H1 (cell line): ENCODE measurements at regions not wholly inside any gene's neighbourhood (a gene's known extent, or its start where the extent isn't known, plus 50 kb on each side); places are given as distances from the start of the nearest gene placed in this dataset.

Experiments used
- CTCF ChIA-PET: fragments of 300-600 bp; sonication (Branson Sonifier 250); formaldehyde crosslinking; loops from one replicate; lab custom pipeline; 2021; ENCODE audit not compliant: partially characterized antibody; lab: Charles Lee
- POLR2A ChIA-PET: fragments of 300-600 bp; sonication (Branson Sonifier 250); formaldehyde crosslinking; loops from one replicate; lab custom pipeline; 2021; ENCODE audit warnings: inconsistent platforms; ENCODE audit not compliant: partially characterized antibody; lab: Charles Lee
- DNase-seq, 2 experiments: peaks; one replicate each; pipeline versions ENCODE4 v3.0.0 to v3.0.0-alpha.2; 2010 to 2022; ENCODE audit warnings: low spot score in 2 of 2, low read depth in 1 of 2, mixed read lengths in 1 of 2
- FAIRE-seq: peaks from 2 replicates; lab custom pipeline; 2011; peaks lifted over from hg19 to GRCh38; lab: Jason Lieb, UNC
- H2AFZ ChIP-seq: 2 replicates; pipeline ENCODE4 v1.8.1; 2012; ENCODE audit warnings: low read length, inconsistent platforms
- H2AK5ac ChIP-seq: 2 replicates; pipeline ENCODE4 v1.6.1; 2013; ENCODE audit warnings: low read depth, low read length
- H2BK120ac ChIP-seq: replicated peaks from 2 replicates; pipeline ENCODE3; 2013; ENCODE audit warnings: low read depth, low read length, inconsistent platforms
- H2BK12ac ChIP-seq: 2 replicates; pipeline ENCODE4 v1.6.1; 2013; ENCODE audit warnings: low read depth, low read length
- H2BK15ac ChIP-seq: 2 replicates; pipeline ENCODE4 v1.6.1; 2013; ENCODE audit warnings: low read length
- H2BK20ac ChIP-seq: 2 replicates; pipeline ENCODE4 v1.6.1; 2013; ENCODE audit warnings: low read length
- H2BK5ac ChIP-seq: 2 replicates; pipeline ENCODE4 v1.6.1; 2013; ENCODE audit warnings: low read depth, low read length
- H3K14ac ChIP-seq: 2 replicates; pipeline ENCODE4 v1.6.1; 2013; ENCODE audit warnings: inconsistent platforms; ENCODE audit not compliant: insufficient read length
- H3K18ac ChIP-seq: 2 replicates; pipeline ENCODE4 v1.6.1; 2013; ENCODE audit warnings: low read length; ENCODE audit errors: extremely low read depth
- H3K23ac ChIP-seq: 2 replicates; pipeline ENCODE4 v1.6.1; 2013; ENCODE audit warnings: inconsistent platforms; ENCODE audit not compliant: insufficient read length
- H3K23me2 ChIP-seq: 2 replicates; pipeline ENCODE4 v1.6.1; 2013; ENCODE audit warnings: low read depth, low read length
- H3K27ac ChIP-seq: 2 replicates; pipeline ENCODE4 v1.6.1; 2011; ENCODE audit warnings: low read depth, low read length, inconsistent platforms
- H3K27me3 ChIP-seq, 4 experiments: replicated peaks in 1 of 4; 1 replicate in 1 of 4; 2 replicates in 3 of 4; pipeline versions ENCODE4 v1.6.1 to v1.8.1; 2011 to 2013; ENCODE audit warnings: low read length in 3 of 4, mild to moderate bottlenecking in 3 of 4, inconsistent platforms in 2 of 4, mixed read lengths in 2 of 4, moderate library complexity in 1 of 4; ENCODE audit not compliant: control insufficient read depth in 3 of 4, insufficient read depth in 3 of 4; ENCODE audit errors: extremely low read depth in 1 of 4
- H3K36me3 ChIP-seq, 4 experiments: 2 replicates each; pipeline versions ENCODE4 v1.6.1 to v1.8.1; 2011 to 2013; ENCODE audit warnings: mild to moderate bottlenecking in 4 of 4, low read length in 3 of 4, moderate library complexity in 2 of 4, control low read depth in 1 of 4, inconsistent platforms in 1 of 4; ENCODE audit not compliant: insufficient read depth in 4 of 4, control insufficient read depth in 2 of 4
- H3K4ac ChIP-seq: replicated peaks from 2 replicates; pipeline ENCODE3; 2013; ENCODE audit warnings: low read length, low read depth, mixed read lengths, inconsistent platforms; ENCODE audit not compliant: insufficient read length
- H3K4me1 ChIP-seq, 4 experiments: replicated peaks in 1 of 4; 1 replicate in 1 of 4; 2 replicates in 3 of 4; pipeline versions ENCODE4 v1.6.1 to v1.8.1; 2011 to 2013; ENCODE audit warnings: low read length in 3 of 4, inconsistent platforms in 2 of 4, mixed read lengths in 1 of 4; ENCODE audit not compliant: insufficient read depth in 4 of 4, control insufficient read depth in 3 of 4
- H3K4me2 ChIP-seq, 2 experiments: 2 replicates each; pipeline versions ENCODE4 v1.6.1 to v1.8.1; 2011 to 2013; ENCODE audit warnings: low read depth in 2 of 2, low read length in 2 of 2, control low read depth in 1 of 2, inconsistent platforms in 1 of 2, mild to moderate bottlenecking in 1 of 2; ENCODE audit not compliant: insufficient read depth in 1 of 2
- H3K4me3 ChIP-seq, 4 experiments: fragments of 200-600, 300-600 bp in 1 of 4; sonication (generic), shearing (Covaris generic), sonication (Bioruptor Twin) in 1 of 4; 2 replicates each; pipeline versions ENCODE4 v1.5.1 to v1.8.1; 2011 to 2016; ENCODE audit warnings: low read length in 4 of 4, low read depth in 3 of 4, control low read depth in 2 of 4, inconsistent platforms in 2 of 4, mild to moderate bottlenecking in 2 of 4, mixed read lengths in 1 of 4, moderate library complexity in 1 of 4; ENCODE audit not compliant: insufficient read depth in 2 of 4; ENCODE audit errors: extremely low read depth in 1 of 4
- H3K56ac ChIP-seq: replicated peaks from 2 replicates; pipeline ENCODE3; 2013; ENCODE audit warnings: low read depth, mild to moderate bottlenecking, mixed read lengths, low read length, inconsistent platforms; ENCODE audit not compliant: insufficient read length
- H3K79me1 ChIP-seq: 2 replicates; pipeline ENCODE4 v1.6.1; 2013; ENCODE audit warnings: low read depth, low read length, control low read depth
- H3K79me2 ChIP-seq, 2 experiments: 2 replicates each; pipeline versions ENCODE4 v1.6.1 to v1.8.1; 2012 to 2013; ENCODE audit warnings: low read length in 2 of 2, mild to moderate bottlenecking in 2 of 2, inconsistent platforms in 1 of 2; ENCODE audit not compliant: insufficient read depth in 2 of 2, control insufficient read depth in 1 of 2
- H3K9ac ChIP-seq, 4 experiments: replicated peaks in 1 of 4; 1 replicate in 1 of 4; 2 replicates in 3 of 4; pipeline versions ENCODE4 v1.6.1 to v1.8.1; 2011 to 2013; ENCODE audit warnings: low read depth in 3 of 4, low read length in 3 of 4, control low read depth in 2 of 4, mild to moderate bottlenecking in 2 of 4, moderate library complexity in 2 of 4, inconsistent platforms in 1 of 4; ENCODE audit errors: extremely low read depth in 1 of 4
- H3K9me3 ChIP-seq, 2 experiments: 2 replicates each; pipeline versions ENCODE4 v1.6.1 to v1.8.1; 2012 to 2013; ENCODE audit warnings: mild to moderate bottlenecking in 2 of 2, moderate library complexity in 2 of 2, control low read depth in 1 of 2, inconsistent platforms in 1 of 2, low read depth in 1 of 2, low read length in 1 of 2, mixed read lengths in 1 of 2; ENCODE audit not compliant: insufficient read depth in 2 of 2
- H4K20me1 ChIP-seq, 2 experiments: replicated peaks in 1 of 2; 2 replicates each; pipeline versions ENCODE3 to v1.8.1; 2011 to 2013; ENCODE audit warnings: inconsistent platforms in 2 of 2, low read length in 2 of 2, mild to moderate bottlenecking in 1 of 2; ENCODE audit not compliant: insufficient read depth in 2 of 2, control insufficient read depth in 1 of 2
- H4K5ac ChIP-seq: 2 replicates; pipeline ENCODE4 v1.6.1; 2013; ENCODE audit warnings: low read length, low read depth, mixed read lengths, inconsistent platforms; ENCODE audit not compliant: insufficient read length
- H4K8ac ChIP-seq: 2 replicates; pipeline ENCODE4 v1.8.0; 2013; ENCODE audit warnings: mild to moderate bottlenecking, moderate library complexity, low read length, inconsistent platforms; ENCODE audit not compliant: insufficient read depth; ENCODE audit errors: extremely low read depth
- H4K91ac ChIP-seq: replicated peaks from 2 replicates; pipeline ENCODE3; 2013; ENCODE audit warnings: low read length, mixed read lengths, inconsistent platforms; ENCODE audit not compliant: insufficient read length
- ATF2 ChIP-seq: IDR thresholded peaks from 2 replicates; pipeline ENCODE4 v1.6.1; 2012; ENCODE audit warnings: low read length, inconsistent platforms
- CBX5 ChIP-seq: fragments of 300-800, 300-1000 bp; sonication (generic); IDR thresholded peaks from 2 replicates; pipeline ENCODE4 v1.7.1; 2016; ENCODE audit warnings: antibody characterized with exemption, low read length, low read depth
- CREB1 ChIP-seq: IDR thresholded peaks from 2 replicates; pipeline ENCODE4 v1.6.1; 2012; ENCODE audit warnings: inconsistent platforms
- GTF2F1 ChIP-seq: IDR thresholded peaks from 2 replicates; pipeline ENCODE4 v1.6.1; 2012; ENCODE audit warnings: low read depth, low read length, improper control_type of control experiment, borderline replicate concordance
- KDM4A ChIP-seq: IDR thresholded peaks from one replicate; pipeline ENCODE4 v1.7.1; 2012; ENCODE audit warnings: low read depth, mild to moderate bottlenecking, moderate library complexity, low read length, inconsistent platforms; ENCODE audit not compliant: severe bottlenecking
- KDM5A ChIP-seq: fragments of 200-600 bp; IDR thresholded peaks from 2 replicates; pipeline ENCODE4 v1.7.1; 2012; ENCODE audit warnings: mild to moderate bottlenecking, low read length, inconsistent platforms, mixed read lengths
- NRF1 ChIP-seq: IDR thresholded peaks from 2 replicates; pipeline ENCODE4 v1.6.1; 2011; ENCODE audit warnings: mild to moderate bottlenecking, low read depth, low read length, improper control_type of control experiment
- RNF2 ChIP-seq: fragments of 200-900, 300-1000 bp; sonication (generic); IDR thresholded peaks from 2 replicates; pipeline ENCODE4 v1.7.1; 2016; ENCODE audit warnings: borderline replicate concordance, low read depth, mild to moderate bottlenecking, antibody characterized with exemption, low read length; ENCODE audit not compliant: poor library complexity, severe bottlenecking; ENCODE audit errors: missing control alignments
- SP1 ChIP-seq: IDR thresholded peaks from 2 replicates; pipeline ENCODE4 v1.6.1; 2011; ENCODE audit warnings: low read depth, low read length
- SP2 ChIP-seq: IDR thresholded peaks from 2 replicates; pipeline ENCODE4 v1.6.1; 2012; ENCODE audit warnings: mild to moderate bottlenecking, low read length, inconsistent platforms
- TEAD4 ChIP-seq: IDR thresholded peaks from 2 replicates; pipeline ENCODE4 v1.6.1; 2012; ENCODE audit warnings: low read depth, low read length, inconsistent platforms, mixed read lengths
- USF2 ChIP-seq: IDR thresholded peaks from 2 replicates; pipeline ENCODE4 v1.6.1; 2011; ENCODE audit warnings: low read length, improper control_type of control experiment

DNA sequence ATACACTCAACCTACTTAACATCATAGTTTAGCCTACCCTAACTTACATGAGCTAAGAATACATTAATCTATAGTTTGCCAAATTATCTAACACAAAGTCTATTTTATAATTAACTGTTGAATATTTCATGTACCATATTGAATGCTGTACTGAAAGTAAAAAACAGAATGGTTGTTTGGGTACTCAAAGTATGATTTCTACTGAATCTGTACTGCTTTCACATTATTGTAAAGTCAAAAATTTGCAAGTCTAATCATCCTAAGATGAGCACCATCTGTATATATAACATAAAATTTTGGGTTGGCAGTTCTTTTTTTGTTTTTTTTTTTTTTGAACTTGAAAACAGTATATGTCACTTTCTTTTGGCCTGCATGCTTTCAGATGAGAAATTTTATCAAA lies 1212.6 kb downstream of the SLITRK5 start:
- H2AK5ac ChIP-seq = no peak overlapping the region
- no peak overlapping the region for H3K14ac ChIP-seq
- no peak overlapping the region for H3K23ac ChIP-seq
- H3K4ac ChIP-seq = no peak overlapping the region
- no peaks in the 10 kb centered on the region for H3K36me3 ChIP-seq
- H2BK12ac ChIP-seq = no peak overlapping the region
- no peaks in the 10 kb centered on the region for H3K27me3 ChIP-seq
- H3K79me1 ChIP-seq = no peaks in the 10 kb centered on the region
- H3K4me2 ChIP-seq = no peak overlapping the region
- H4K91ac ChIP-seq = no peak overlapping the region
- POLR2A ChIA-PET = no interaction called here
- no peak overlapping the region for H3K27ac ChIP-seq
- DNase-seq = no peak
- no peak overlapping the region for H2BK5ac ChIP-seq
- no peaks in the 10 kb centered on the region for H3K9me3 ChIP-seq
- no peak overlapping the region for H2BK15ac ChIP-seq
- no peak overlapping the region for H3K18ac ChIP-seq
- H4K8ac ChIP-seq = no peak overlapping the region
- no peaks in the 10 kb centered on the region for H3K23me2 ChIP-seq
- no peak overlapping the region for H3K9ac ChIP-seq
- H3K4me3 ChIP-seq = no peak overlapping the region
- no peak overlapping the region for H4K5ac ChIP-seq
- H2BK120ac ChIP-seq = no peak overlapping the region
- FAIRE-seq = no peak
- CTCF ChIA-PET = interaction anchor here (0.6 kb wide), 1 partner anchor 845 kb away, joined by 3 read pairs; no protein-coding TSS in a partner anchor
- H4K20me1 ChIP-seq = no peaks in the 10 kb centered on the region
- no peaks in the 10 kb centered on the region for H3K4me1 ChIP-seq
- no peak overlapping the region for H3K56ac ChIP-seq
- no peak overlapping the region for H2AFZ ChIP-seq
- H3K79me2 ChIP-seq = no peaks in the 10 kb centered on the region
- H2BK20ac ChIP-seq = no peak overlapping the region
- TF ChIP-seq ATF2 (no peak), TEAD4 (no peak), KDM4A (no peak), KDM5A (no peak), CBX5 (no peak), NRF1 (no peak), SP1 (no peak), GTF2F1 (no peak), SP2 (no peak), RNF2 (no peak), CREB1 (no peak), USF2 (no peak)
